ENCODE measurements at regions not wholly inside any gene's neighbourhood (a gene's known extent, or its start where the extent isn't known, plus 50 kb on each side); places are given as distances from the start of the nearest gene placed in this dataset.

DNA sequence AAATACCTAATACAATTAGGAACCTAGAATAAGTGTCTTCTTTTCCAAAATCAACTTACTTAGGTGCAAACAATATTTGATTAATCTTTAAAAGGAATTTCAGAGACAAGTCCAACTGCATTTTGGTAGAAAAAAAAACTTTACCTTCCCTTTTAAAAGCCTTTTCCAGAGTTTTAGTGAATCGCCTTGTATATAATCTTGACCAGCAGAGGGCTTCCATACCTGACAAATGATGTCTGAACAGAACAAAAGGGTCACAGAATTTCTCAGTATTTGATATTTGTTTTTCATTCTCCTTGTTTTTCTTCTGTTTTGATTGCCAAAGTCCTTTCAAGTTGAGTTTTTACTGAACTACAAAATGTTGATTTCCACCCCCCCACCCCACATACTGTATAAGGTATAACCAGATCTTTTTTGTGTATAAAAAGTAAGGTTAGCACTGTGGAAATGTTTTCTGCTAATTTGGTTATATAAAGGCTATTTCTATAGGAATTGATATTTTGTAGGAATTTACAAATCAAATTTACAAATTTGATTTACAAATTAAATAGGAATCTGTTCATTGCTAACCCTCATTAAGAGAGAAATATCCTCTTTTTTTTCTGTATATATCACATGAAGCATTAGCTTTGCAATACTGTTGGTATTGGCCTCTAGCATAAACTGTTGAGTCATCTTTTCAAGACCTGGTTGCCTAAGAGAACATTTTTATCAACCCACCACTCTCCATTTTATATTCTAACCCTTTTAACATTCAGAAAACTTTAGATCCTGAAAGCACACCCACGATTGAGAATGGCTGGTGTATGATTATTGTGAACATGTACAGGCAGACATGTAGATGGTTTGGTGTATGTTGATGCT is 464.1 kb upstream of the RARB start:
- no peak overlapping the region for H3K27ac Mint-ChIP-seq
- no peak overlapping the region for H3K4me3 ChIP-seq (ENCODE audit: low read length)
- peaks cover 5% of the 10 kb centered on the region for H3K4me1 ChIP-seq (ENCODE audit: control insufficient read depth, insufficient read depth, low read length)
- peaks cover 9% of the 10 kb centered on the region for H3K9me3 ChIP-seq (ENCODE audit: control insufficient read depth, low read length)
- TF ChIP-seq, protein P1, sequence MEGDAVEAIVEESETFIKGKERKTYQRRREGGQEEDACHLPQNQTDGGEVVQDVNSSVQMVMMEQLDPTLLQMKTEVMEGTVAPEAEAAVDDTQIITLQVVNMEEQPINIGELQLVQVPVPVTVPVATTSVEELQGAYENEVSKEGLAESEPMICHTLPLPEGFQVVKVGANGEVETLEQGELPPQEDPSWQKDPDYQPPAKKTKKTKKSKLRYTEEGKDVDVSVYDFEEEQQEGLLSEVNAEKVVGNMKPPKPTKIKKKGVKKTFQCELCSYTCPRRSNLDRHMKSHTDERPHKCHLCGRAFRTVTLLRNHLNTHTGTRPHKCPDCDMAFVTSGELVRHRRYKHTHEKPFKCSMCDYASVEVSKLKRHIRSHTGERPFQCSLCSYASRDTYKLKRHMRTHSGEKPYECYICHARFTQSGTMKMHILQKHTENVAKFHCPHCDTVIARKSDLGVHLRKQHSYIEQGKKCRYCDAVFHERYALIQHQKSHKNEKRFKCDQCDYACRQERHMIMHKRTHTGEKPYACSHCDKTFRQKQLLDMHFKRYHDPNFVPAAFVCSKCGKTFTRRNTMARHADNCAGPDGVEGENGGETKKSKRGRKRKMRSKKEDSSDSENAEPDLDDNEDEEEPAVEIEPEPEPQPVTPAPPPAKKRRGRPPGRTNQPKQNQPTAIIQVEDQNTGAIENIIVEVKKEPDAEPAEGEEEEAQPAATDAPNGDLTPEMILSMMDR (conservative IDR thresholded peaks at IDR 0.05), result peak; percentile 86
- no peaks in the 10 kb centered on the region for H3K36me3 Mint-ChIP-seq (ENCODE audit: low read depth)
- no peaks in the 10 kb centered on the region for H3K36me3 ChIP-seq (ENCODE audit: control insufficient read depth, insufficient read depth, low read length)
- DNase-seq, result no peak
- no peaks in the 10 kb centered on the region for H3K27me3 ChIP-seq (ENCODE audit: control insufficient read depth, insufficient read depth, low read length, poor library complexity, severe bottlenecking)
- no peak overlapping the region for H3K4me3 Mint-ChIP-seq
- H3K27ac ChIP-seq (ENCODE audit: low read depth, low read length), result no peak overlapping the region
- H3K9ac ChIP-seq (ENCODE audit: extremely low read depth, low read length, poor library complexity, severe bottlenecking), result no peak overlapping the region
- WGBS, 2 experiments (ENCODE audit: insufficient coverage in 1 of 2, insufficient read length in 1 of 2), result 53% methylated on average over 2 of the region's 2 CpGs; no CpG with 5 or more reads in 1 of the 2 experiments
- H3K27me3 Mint-ChIP-seq (ENCODE audit: insufficient read depth), result peaks cover 79% of the 10 kb centered on the region
- H3K9me3 Mint-ChIP-seq, result peaks cover 15% of the 10 kb centered on the region
- peaks cover 8% of the 10 kb centered on the region for H3K4me1 Mint-ChIP-seq

DNA sequence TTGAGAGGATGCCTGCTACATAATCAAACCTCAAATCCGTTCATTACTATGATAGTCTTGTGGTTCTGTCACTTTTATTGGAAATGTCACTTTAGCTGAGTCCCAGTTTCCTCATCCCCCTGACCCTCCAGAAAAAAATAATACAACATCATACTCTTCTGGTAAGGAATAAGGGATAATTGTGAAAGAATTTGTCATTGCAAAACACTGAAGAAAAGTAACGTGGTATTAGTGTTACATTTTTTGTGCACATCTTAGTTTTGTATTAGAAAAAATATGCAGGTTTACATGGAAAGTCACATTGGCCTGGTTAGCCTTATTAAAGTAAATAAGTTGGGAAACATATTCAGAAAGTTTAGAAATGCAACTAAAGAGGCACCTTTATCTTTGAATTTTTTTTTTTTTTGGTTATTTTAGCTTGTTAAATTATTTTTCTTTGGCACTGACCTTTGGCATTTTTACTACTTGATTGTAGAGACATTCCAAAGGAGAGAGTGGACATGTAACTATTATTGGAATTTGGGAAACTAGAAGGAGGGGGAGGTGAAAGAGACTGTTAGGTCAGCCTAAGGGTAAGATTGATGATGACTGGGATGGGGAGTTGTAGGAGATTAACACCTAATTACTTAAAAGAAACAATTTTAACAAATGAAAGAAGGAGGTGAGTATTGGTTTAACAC is 462.2 kb upstream of the RARB start:
- peaks cover 8% of the 10 kb centered on the region for H3K4me1 Mint-ChIP-seq
- Histone ChIP-seq H3K36me3 (ENCODE audit: control insufficient read depth, insufficient read depth, low read length) (no peaks in the 10 kb centered on the region), H3K4me1 (ENCODE audit: control insufficient read depth, insufficient read depth, low read length) (peaks cover 5% of the 10 kb centered on the region), H3K27me3 (ENCODE audit: control insufficient read depth, insufficient read depth, low read length, poor library complexity, severe bottlenecking) (no peaks in the 10 kb centered on the region), H3K9me3 (ENCODE audit: control insufficient read depth, low read length) (no peaks in the 10 kb centered on the region), H3K27ac (ENCODE audit: low read depth, low read length) (no peak overlapping the region), H3K9ac (ENCODE audit: extremely low read depth, low read length, poor library complexity, severe bottlenecking) (no peak overlapping the region), H3K4me3 (ENCODE audit: low read length) (no peak overlapping the region)
- no peak for DNase-seq
- H3K27me3 Mint-ChIP-seq (ENCODE audit: insufficient read depth), result peaks cover 77% of the 10 kb centered on the region
- WGBS, 2 experiments (ENCODE audit: insufficient coverage in 1 of 2, insufficient read length in 1 of 2), result 96 to 100% methylated on average over 2 of the region's 2 CpGs
- H3K36me3 Mint-ChIP-seq (ENCODE audit: low read depth), result no peaks in the 10 kb centered on the region
- H3K27ac Mint-ChIP-seq, result no peak overlapping the region
- TF ChIP-seq, protein P1 (conservative IDR thresholded peaks at IDR 0.05), result no peak
- no peak overlapping the region for H3K4me3 Mint-ChIP-seq
- H3K9me3 Mint-ChIP-seq, result peaks cover 1% of the 10 kb centered on the region

DNA sequence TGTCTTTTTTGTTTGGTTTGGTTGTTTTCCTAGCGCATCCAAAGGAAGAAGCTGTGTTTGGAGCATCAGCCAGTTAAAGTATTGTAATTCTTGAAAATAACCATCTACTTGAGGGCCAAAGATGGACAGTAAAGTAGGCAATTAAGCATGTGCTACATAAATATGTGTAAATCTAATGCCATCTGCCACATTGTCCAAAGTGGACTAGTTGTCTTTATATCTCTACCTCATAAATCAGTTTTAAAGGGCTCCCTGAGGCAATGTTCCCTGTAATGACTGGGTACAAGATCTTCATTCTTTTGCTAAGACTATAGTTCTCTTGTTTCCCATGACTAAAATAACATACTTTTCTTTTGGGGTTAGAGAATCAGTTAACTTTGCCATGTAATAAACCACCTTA is 460.0 kb upstream of the RARB start:
- H3K4me3 Mint-ChIP-seq, result no peak overlapping the region
- Histone ChIP-seq H3K36me3 (ENCODE audit: control insufficient read depth, insufficient read depth, low read length) (no peaks in the 10 kb centered on the region), H3K4me3 (ENCODE audit: low read length) (no peak overlapping the region), H3K27me3 (ENCODE audit: control insufficient read depth, insufficient read depth, low read length, poor library complexity, severe bottlenecking) (no peaks in the 10 kb centered on the region), H3K9ac (ENCODE audit: extremely low read depth, low read length, poor library complexity, severe bottlenecking) (no peak overlapping the region), H3K9me3 (ENCODE audit: control insufficient read depth, low read length) (no peaks in the 10 kb centered on the region), H3K4me1 (ENCODE audit: control insufficient read depth, insufficient read depth, low read length) (peaks cover 5% of the 10 kb centered on the region), H3K27ac (ENCODE audit: low read depth, low read length) (no peak overlapping the region)
- no peak overlapping the region for H3K27ac Mint-ChIP-seq
- peaks cover 8% of the 10 kb centered on the region for H3K4me1 Mint-ChIP-seq
- DNase-seq, result no peak
- 100% methylated on average over 1 of the region's 1 CpG; no CpG with 5 or more reads in 1 of the 2 experiments for WGBS, 2 experiments (ENCODE audit: insufficient coverage in 1 of 2, insufficient read length in 1 of 2)
- no peaks in the 10 kb centered on the region for H3K9me3 Mint-ChIP-seq
- peaks cover 74% of the 10 kb centered on the region for H3K27me3 Mint-ChIP-seq (ENCODE audit: insufficient read depth)
- H3K36me3 Mint-ChIP-seq (ENCODE audit: low read depth), result no peaks in the 10 kb centered on the region
- TF ChIP-seq, protein P1 (conservative IDR thresholded peaks at IDR 0.05), result no peak

Measured in endodermal cell (in vitro differentiated cells).